ENCODE measurements at regions not wholly inside any gene's neighbourhood (a gene's known extent, or its start where the extent isn't known, plus 50 kb on each side); places are given as distances from the start of the nearest gene placed in this dataset.
"Not testable (repeated sequence)": the region's sequence is repeated elsewhere in the genome, so short reads cannot be mapped to it uniquely, and the experiment has no call there.

DNA sequence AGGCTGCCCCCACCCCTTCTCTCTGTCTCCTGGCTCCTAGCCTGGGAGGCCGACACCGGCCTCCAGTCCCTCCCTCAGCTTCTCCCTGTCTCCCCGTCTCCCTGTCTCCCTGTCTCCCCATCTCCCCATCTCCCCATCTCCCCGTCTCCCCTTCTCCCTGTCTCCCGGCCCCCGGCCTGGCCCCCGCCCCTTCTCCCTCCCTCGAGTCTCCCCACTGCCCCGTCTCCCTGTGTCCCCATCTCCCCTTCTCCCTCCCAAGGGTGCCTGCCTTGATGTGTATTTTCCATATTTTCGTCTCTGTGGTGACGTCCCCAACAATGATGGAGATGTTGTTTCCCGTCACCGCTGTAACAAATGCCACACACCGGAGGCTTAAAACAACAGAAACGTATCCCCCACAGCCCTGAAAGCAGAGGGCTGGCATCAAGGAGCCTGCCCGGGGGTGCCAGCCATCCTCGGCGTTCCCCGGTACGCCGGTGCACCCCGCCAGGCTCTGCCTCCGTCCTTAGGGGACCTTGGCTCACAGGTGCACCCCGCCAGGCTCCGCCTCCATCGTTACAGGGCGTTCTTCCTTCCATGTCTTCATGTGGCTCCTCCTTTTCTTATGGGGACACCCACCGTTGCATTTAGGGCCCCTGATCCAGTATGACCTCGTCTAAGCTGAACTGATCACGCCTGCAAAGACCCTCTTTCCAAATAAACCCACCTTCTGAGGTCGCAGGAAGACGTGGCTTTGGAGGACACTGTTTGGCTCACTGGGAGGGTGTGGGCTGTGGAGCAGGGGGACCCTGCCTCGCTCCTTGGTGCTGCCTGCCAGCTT, 151.6 kb downstream of the NPIPB11 start:
- Histone ChIP-seq H3K4me1 (no peaks in the 10 kb centered on the region), H3K36me3 (no peaks in the 10 kb centered on the region), H3K27ac (no peak overlapping the region), H3K4me3 (no peak overlapping the region), H3K9me3 (no peaks in the 10 kb centered on the region), H3K27me3 (no peaks in the 10 kb centered on the region)
- DNase-seq: peak in 1 of 3 donors; percentile 32
- TF ChIP-seq POLR2A (IDR thresholded peaks at IDR 0.05): no peak
- TF ChIP-seq, protein P1, sequence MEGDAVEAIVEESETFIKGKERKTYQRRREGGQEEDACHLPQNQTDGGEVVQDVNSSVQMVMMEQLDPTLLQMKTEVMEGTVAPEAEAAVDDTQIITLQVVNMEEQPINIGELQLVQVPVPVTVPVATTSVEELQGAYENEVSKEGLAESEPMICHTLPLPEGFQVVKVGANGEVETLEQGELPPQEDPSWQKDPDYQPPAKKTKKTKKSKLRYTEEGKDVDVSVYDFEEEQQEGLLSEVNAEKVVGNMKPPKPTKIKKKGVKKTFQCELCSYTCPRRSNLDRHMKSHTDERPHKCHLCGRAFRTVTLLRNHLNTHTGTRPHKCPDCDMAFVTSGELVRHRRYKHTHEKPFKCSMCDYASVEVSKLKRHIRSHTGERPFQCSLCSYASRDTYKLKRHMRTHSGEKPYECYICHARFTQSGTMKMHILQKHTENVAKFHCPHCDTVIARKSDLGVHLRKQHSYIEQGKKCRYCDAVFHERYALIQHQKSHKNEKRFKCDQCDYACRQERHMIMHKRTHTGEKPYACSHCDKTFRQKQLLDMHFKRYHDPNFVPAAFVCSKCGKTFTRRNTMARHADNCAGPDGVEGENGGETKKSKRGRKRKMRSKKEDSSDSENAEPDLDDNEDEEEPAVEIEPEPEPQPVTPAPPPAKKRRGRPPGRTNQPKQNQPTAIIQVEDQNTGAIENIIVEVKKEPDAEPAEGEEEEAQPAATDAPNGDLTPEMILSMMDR (IDR thresholded peaks at IDR 0.05): no peak

DNA sequence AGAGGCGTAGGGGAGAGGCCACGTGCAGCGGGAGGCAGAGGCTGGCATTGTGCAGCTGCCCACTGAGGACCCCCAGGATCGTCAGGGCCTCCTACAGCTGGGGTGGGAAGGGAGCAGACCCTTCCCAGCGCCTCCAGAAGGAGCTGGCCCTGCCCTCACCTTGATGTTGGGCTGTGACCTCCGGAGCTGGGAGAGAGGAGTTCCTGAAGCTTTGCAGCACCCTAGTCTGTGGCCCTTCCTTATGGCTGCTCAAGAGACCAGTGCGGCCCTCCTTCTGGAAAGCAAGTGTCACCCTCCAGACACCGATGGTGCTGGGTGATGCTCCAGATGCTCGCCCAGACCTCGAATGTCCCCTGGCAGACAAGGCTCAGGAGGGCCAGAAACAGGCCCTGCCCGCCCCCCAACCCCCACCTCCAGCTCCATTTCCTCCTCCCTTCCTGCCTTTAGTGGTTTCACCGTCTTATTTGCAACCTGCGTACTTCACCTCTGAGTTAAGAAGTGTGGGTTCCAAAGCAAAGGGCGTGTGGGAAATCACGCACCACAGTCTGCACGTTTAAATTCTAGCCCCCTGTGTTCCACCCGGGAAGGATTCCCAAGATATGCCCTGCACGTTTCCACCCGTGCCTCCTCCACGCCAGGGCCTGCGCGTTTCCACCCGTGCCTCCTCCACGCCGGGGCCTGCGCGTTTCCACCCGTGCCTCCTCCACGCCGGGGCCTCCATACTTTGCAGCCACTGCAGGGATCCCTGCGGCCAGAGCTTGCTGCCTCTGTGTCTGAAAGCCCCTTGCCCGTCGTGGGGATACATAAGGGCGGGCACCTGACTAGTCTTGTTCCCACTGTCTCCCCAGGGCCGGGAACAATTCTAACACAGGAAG, 152.6 kb downstream of the NPIPB11 start:
- not testable (repeated sequence) for H3K4me1 ChIP-seq, H3K27ac ChIP-seq, H3K36me3 ChIP-seq, H3K9me3 ChIP-seq, H3K4me3 ChIP-seq, H3K27me3 ChIP-seq
- peak in 1 of 3 donors; percentile 32 for DNase-seq

DNA sequence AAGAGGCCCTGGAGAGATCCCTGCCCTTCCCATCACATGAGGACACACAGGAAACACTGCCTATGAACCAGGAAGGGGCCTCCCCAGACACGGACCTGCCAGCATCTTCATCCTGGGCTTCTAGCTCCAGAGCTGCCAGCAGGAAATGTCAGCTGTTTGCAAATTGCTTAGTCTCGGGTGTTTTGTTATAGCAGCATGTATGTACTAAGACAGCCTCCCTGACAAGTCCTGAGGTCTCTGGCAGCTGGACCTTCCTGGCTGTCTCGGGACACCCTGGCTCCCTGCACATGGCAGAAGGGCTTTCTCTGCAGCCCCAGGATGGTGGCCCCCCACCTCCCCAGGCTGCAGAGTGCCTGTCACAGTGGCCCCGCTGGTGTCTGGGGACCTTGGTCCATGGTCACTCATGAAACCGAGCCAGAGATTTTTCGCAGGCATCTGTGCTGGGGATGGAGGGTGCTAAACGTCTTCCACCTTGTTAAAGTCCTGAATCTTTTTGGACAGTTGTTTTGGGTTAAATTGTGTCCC, 153.4 kb downstream of the NPIPB11 start:
- H3K27me3 ChIP-seq, H3K4me3 ChIP-seq, H3K36me3 ChIP-seq, H3K27ac ChIP-seq, H3K9me3 ChIP-seq, H3K4me1 ChIP-seq: not testable (repeated sequence)
- DNase-seq: peak in 2 of 3 donors; percentile 21 to 22

DNA sequence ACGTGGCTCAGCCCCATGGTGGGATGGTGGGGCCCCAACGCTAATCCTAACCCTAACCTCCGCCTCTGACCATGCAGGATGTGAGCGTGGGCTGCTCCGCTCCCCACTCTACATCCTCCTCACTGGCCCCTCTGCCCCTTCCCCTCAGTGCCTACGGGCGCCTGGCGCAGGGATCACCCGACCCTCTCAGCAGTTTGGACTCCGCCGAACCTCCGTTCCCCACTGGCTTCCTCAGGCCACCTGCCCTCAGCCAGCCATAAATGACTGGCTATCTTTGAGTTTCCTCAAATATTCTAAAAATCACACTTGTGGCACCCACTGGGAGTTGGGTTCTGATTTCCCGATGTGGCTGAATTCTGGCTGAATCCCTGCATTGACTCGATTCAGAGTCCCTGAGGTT, 154.2 kb downstream of the NPIPB11 start:
- not testable (repeated sequence) for H3K4me1 ChIP-seq, H3K27me3 ChIP-seq, H3K36me3 ChIP-seq, H3K27ac ChIP-seq, H3K9me3 ChIP-seq, H3K4me3 ChIP-seq
- peak in 2 of 3 donors; percentile 10 to 15 for DNase-seq

DNA sequence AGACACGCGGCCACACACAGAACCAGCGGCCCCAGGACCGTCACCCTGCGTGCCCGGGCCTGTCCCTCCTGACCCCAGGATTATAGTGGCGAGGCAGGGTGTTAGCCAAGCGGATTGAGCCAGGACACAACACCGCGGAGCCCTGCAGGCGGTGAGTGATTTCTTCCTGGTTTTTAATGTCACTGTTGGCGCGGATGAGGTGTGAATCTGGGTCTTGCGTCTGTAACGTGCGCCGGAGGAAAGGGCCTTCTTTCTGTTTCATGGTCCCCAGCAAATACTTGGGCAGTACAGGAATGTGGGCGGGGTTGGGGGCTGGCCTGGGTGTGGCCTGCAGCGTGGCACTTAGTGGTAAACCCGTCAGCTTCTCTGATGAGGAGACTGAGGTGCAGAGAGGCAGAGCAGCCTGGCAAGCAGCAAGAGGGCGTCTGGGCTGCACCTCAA, 154.9 kb downstream of the NPIPB11 start:
- TF ChIP-seq, protein P1 (IDR thresholded peaks at IDR 0.05): peak in 1 of 6 experiments; percentile 3
- not testable (repeated sequence) for H3K27ac ChIP-seq, H3K27me3 ChIP-seq, H3K36me3 ChIP-seq, H3K4me1 ChIP-seq, H3K9me3 ChIP-seq
- H3K4me3 ChIP-seq: peak overlapping the region in 2 of 4 donors; percentile 14 to 25
- peak in 2 of 3 donors; percentile 72 to 73 for DNase-seq

DNA sequence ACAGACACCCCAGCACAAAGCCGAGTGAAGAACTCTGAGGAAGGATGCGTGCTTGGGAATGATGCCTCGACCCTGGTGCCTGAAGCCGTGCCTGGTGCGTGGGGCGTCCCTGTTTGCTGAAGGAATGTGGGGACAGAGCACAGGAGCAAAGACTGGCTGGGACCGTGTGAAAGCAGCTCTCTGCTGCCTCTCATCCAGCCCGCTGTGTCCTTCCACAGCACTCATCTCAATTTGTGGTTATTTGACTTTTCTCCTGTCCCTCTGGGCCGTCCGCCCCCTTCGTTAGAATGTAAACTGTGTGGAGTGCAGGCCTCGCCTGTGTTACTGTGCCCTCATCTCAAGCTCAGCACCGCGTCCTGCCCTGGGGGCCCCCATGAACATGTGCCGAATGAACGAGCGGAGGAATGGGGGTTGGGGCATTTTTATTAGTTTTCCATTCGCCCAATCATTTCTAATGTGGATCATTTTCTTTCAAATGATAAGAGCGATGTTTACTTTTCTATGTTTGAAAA, 155.5 kb downstream of the NPIPB11 start:
- peak in 1 of 3 donors; percentile 34 for DNase-seq
- not testable (repeated sequence) for H3K4me1 ChIP-seq, H3K9me3 ChIP-seq, H3K4me3 ChIP-seq, H3K27ac ChIP-seq, H3K36me3 ChIP-seq, H3K27me3 ChIP-seq

DNA sequence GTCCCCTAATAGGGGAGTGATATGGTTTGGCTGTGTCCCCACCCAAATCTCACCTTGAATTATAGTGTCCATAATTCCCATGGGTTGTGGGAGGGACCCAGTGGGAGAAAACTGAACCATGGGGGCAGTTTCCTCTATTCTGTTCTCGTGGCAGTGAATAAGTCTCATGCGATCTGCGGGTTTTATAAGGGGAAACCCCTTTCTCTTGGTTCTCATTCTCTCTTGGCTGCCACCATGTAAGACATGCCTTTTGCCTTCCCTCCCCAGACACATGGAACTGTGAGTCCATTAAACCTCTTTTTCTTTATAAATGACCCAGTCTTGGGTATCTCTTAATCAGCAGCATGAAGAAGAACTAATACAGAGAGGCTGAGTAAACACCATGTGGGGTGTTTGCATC, 156.0 kb downstream of the NPIPB11 start:
- not testable (repeated sequence) for H3K27ac ChIP-seq, DNase-seq, H3K36me3 ChIP-seq, H3K9me3 ChIP-seq, H3K27me3 ChIP-seq, H3K4me3 ChIP-seq, H3K4me1 ChIP-seq

DNA sequence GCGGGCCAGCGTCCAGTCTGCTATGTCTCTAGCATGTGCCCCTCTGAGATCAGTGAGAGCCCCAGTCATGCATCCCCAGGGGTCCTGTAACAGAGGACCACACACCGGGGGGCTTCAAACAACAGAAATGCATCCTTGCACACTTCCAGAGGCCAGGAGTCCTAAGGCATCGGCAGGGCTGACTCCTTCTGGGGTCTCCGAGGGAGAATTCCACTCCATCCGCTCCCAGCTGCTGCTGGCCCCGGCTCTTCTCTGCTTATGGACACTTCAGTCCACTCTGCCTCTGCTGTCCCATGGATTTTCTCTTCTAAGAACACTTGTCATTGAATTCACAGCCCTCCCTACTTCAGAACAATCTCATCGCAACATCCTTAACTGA, 157.6 kb downstream of the NPIPB11 start:
- H3K27ac ChIP-seq: peak overlapping the region in 1 of 4 donors; percentile 16
- H3K36me3 ChIP-seq, H3K4me1 ChIP-seq, H3K27me3 ChIP-seq, H3K4me3 ChIP-seq, H3K9me3 ChIP-seq: not testable (repeated sequence)
- peak in 1 of 3 donors; percentile 21 for DNase-seq

DNA sequence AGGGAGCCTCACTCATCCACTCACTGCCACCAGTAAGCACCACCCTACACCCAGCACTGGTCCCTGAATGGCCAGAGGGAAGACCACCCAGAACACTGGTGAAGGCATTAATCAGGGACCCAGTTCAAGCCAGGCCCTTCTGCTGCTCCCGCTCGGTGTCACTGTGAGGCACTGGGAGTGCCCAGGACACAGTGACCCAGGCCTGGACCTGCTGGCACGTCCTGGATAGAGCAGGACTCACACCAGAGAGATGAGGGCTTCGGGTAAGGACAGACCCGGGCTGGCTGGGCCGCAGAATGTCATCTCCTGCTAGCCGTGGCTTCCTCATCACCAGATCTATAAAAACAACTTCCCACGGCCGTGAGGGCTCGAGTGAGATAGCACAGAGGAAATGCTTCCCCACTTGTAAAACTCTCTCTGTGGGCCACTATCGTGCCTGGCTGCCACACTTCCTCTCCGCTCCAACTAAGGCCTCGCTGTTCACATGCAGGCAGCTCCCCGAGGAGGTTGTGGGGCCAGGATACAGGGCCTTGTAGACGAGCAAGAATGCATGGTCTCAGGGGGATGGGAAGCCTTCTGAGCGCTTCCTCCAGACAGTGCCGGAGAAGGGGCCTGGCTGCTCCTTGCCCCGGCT, 158.1 kb downstream of the NPIPB11 start:
- DNase-seq: peak in 2 of 3 donors; percentile 22 to 53
- not testable (repeated sequence) for H3K36me3 ChIP-seq, H3K4me1 ChIP-seq, H3K9me3 ChIP-seq, H3K4me3 ChIP-seq, H3K27me3 ChIP-seq
- peak overlapping the region in 2 of 4 donors; percentile 16 to 50 for H3K27ac ChIP-seq

DNA sequence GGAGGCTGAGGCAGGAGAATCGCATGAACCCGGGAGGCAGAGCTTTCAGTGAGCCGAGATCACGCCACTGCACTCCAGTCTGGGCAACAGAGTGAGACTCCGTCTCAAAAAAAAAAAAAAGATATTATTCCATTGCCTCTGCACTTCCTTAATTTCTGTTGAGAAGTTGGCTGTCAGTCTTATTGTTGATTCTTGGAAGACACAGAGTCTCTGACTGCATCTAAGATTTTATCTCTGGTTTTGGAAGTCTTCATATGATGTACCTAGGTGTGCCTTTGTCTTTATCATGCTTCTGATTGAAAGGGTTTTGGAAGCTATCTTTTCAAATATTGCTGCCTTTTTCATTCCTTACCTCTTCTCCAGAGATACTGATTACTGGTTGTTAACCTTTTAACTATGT, 160.4 kb downstream of the NPIPB11 start:
- not testable (repeated sequence) for DNase-seq, H3K27me3 ChIP-seq, H3K9me3 ChIP-seq, H3K27ac ChIP-seq, H3K4me3 ChIP-seq, H3K4me1 ChIP-seq, H3K36me3 ChIP-seq
